Activated CD8-positive, alpha-beta T cell treated with anti-CD3 and anti-CD28 coated beads for 36 hours (primary cell): ENCODE measurements at regions not wholly inside any gene's neighbourhood (a gene's known extent, or its start where the extent isn't known, plus 50 kb on each side); places are given as distances from the start of the nearest gene placed in this dataset.

Source experiments
- ATAC-seq: fragments of 200-7000 bp; cut with Tn5 transposase; one replicate; pipeline ENCODE4 v1.10.0; 2021; ENCODE audit warnings: mild to moderate bottlenecking, moderate library complexity
- CTCF ChIA-PET: fragments of 350-600 bp; sonication (Branson Sonifier 250); formaldehyde crosslinking; loops from one replicate; lab custom pipeline; 2021; ENCODE audit warnings: antibody characterized with exemption; lab: Charles Lee
- POLR2A ChIA-PET: fragments of 350-600 bp; sonication (Branson Sonifier 250); formaldehyde crosslinking; loops from one replicate; lab custom pipeline; 2021; ENCODE audit warnings: antibody characterized with exemption; lab: Charles Lee
- DNase-seq: peaks from one replicate; pipeline ENCODE4 v3.0.0-alpha.2; 2020
- H3K27ac Mint-ChIP-seq: one replicate; pipeline ENCODE4 v1.8.0; 2021; ENCODE audit warnings: mild to moderate bottlenecking, mixed read lengths
- H3K27me3 Mint-ChIP-seq: one replicate; pipeline ENCODE4 v1.8.0; 2021; ENCODE audit warnings: mixed read lengths
- H3K36me3 Mint-ChIP-seq: one replicate; pipeline ENCODE4 v1.8.0; 2021; ENCODE audit warnings: low read depth, mixed read lengths
- H3K4me1 Mint-ChIP-seq: one replicate; pipeline ENCODE4 v1.8.0; 2021; ENCODE audit warnings: low read depth, mixed read lengths
- H3K4me3 Mint-ChIP-seq: one replicate; pipeline ENCODE4 v1.8.0; 2021; ENCODE audit warnings: mild to moderate bottlenecking, moderate library complexity, mixed read lengths
- H3K9me3 Mint-ChIP-seq: one replicate; pipeline ENCODE4 v1.8.0; 2021; ENCODE audit warnings: mixed read lengths
- CTCF ChIP-seq: fragments of 200-600 bp; IDR thresholded peaks from one replicate; pipeline ENCODE4 v1.8.0; 2022; ENCODE audit warnings: antibody characterized with exemption, mild to moderate bottlenecking
- intact Hi-C: fragments of 100-400 bp; cut with micrococcal nuclease; formaldehyde crosslinking; loops from one replicate; pipeline ENCODE4 v1.10.0; 2022

DNA sequence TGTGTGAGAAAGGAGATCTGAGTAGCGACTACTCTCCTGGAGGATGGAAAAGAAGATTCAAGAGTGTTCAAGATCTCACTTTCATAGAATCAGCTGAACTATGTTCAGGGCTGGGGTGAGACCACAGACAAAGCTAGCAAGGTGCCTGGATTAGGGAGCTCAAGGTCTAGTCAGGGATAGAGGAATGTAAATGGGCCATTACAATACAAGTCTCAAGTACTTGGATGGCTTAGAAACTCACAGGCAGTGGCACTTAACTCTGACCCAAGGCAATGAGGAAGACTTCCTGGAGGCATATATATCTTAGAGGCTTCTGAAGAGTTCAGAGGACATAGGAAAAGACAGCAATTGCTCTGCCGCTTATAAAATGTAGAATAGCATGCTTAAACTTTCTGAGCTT lies 184.9 kb upstream of the CDH11 start:
- ChIA-PET CTCF (no interaction called here), POLR2A (no interaction called here)
- H3K9me3 Mint-ChIP-seq, result no peaks in the 10 kb centered on the region
- intact Hi-C loops, result no loop called here
- no peaks in the 10 kb centered on the region for H3K27me3 Mint-ChIP-seq
- H3K4me3 Mint-ChIP-seq, result no peak overlapping the region
- DNase-seq, result no peak
- H3K27ac Mint-ChIP-seq, result no peak overlapping the region
- ATAC-seq, result no peak
- no peaks in the 10 kb centered on the region for H3K36me3 Mint-ChIP-seq
- no peak for TF ChIP-seq CTCF
- H3K4me1 Mint-ChIP-seq, result no peaks in the 10 kb centered on the region

DNA sequence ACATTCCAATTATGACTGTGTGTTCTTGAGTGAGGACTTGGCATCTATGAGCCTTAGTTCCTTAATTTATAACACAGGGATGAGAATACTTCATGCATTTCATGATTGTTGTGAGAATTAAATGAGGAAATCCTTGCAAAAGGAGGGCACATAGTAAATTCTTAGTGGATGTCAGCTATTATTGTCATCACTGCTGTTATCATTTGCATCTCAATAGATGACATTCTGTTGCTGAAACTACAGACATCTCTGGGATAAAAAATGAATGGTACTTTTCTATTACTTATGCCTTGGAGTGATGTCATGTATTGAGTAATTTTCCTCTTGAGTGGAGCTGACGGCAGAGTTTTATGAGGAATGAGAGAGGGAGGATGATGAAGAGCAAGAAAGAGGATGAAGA lies 184.4 kb upstream of the CDH11 start:
- DNase-seq (no peak), ATAC-seq (no peak)
- CTCF ChIA-PET, result no interaction called here
- no peaks in the 10 kb centered on the region for H3K4me1 Mint-ChIP-seq
- H3K27ac Mint-ChIP-seq, result no peak overlapping the region
- no peak for TF ChIP-seq CTCF
- no peak overlapping the region for H3K4me3 Mint-ChIP-seq
- intact Hi-C loops, result no loop called here
- no peaks in the 10 kb centered on the region for H3K9me3 Mint-ChIP-seq
- no peaks in the 10 kb centered on the region for H3K27me3 Mint-ChIP-seq
- POLR2A ChIA-PET, result no interaction called here
- no peaks in the 10 kb centered on the region for H3K36me3 Mint-ChIP-seq

GRCh38 chr16:65305266-65305959 lies 183.6 kb upstream of the CDH11 start:
- no peaks in the 10 kb centered on the region for H3K9me3 Mint-ChIP-seq
- no peaks in the 10 kb centered on the region for H3K36me3 Mint-ChIP-seq
- no peak for ATAC-seq
- CTCF ChIA-PET, result no interaction called here
- POLR2A ChIA-PET, result no interaction called here
- H3K27me3 Mint-ChIP-seq, result no peaks in the 10 kb centered on the region
- no peak overlapping the region for H3K4me3 Mint-ChIP-seq
- H3K27ac Mint-ChIP-seq, result no peak overlapping the region
- TF ChIP-seq CTCF, result no peak
- intact Hi-C loops, result no loop called here
- no peaks in the 10 kb centered on the region for H3K4me1 Mint-ChIP-seq
- no peak for DNase-seq

- Mint-ChIP-seq H3K36me3 (no peaks in the 10 kb centered on the region), H3K4me1 (no peaks in the 10 kb centered on the region), H3K4me3 (no peak overlapping the region), H3K27ac (no peak overlapping the region), H3K9me3 (peaks cover 3% of the 10 kb centered on the region), H3K27me3 (no peaks in the 10 kb centered on the region)
- DNase-seq, result no peak
- ATAC-seq, result no peak
- no peak for TF ChIP-seq CTCF
- ChIA-PET POLR2A (no interaction called here), CTCF (no interaction called here)
- intact Hi-C loops, result no loop called here
These were observed 179.2 kb upstream of the CDH11 start for GRCh38 chr16:65301029-65301428.

DNA sequence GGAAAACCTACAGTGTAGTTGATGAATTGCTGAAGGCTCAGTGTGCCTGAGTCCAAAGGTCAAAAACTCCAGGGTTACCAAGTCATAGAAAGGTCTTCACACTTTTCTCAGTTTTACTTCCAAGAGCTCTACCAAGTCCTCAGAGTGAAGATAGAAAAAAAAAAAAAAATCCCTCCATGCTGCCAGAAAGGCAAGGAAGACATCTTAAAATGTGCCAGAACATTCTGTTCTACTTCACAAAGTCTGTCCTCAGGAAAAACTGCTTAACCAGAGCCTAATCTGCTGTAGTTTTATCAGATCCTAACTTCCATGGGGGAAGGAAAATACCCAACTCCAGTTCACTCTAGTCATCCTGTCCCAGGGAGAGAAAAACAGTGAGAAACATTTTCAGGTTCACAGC lies 175.6 kb upstream of the CDH11 start:
- intact Hi-C loops, result no loop called here
- DNase-seq (no peak), ATAC-seq (no peak)
- TF ChIP-seq CTCF, result no peak
- Mint-ChIP-seq H3K9me3 (peaks cover 7% of the 10 kb centered on the region), H3K4me3 (no peak overlapping the region), H3K36me3 (no peaks in the 10 kb centered on the region), H3K27ac (no peak overlapping the region), H3K27me3 (no peaks in the 10 kb centered on the region), H3K4me1 (no peaks in the 10 kb centered on the region)
- ChIA-PET POLR2A (no interaction called here), CTCF (interaction anchor here (0.9 kb wide), 1 partner anchor 327 kb away, joined by 3 read pairs; no protein-coding TSS in a partner anchor)
